HG03439 (cell line): ENCODE measurements at regions not wholly inside any gene's neighbourhood (a gene's known extent, or its start where the extent isn't known, plus 50 kb on each side); places are given as distances from the start of the nearest gene placed in this dataset.

ENCODE experiments used
- ATAC-seq: cut with Tn5 transposase; IDR thresholded peaks from one replicate; pipeline ENCODE4 v1.9.1; 2021; ENCODE audit warnings: mild to moderate bottlenecking, moderate library complexity; ENCODE audit not compliant: unreplicated experiment

- ATAC-seq: no peak
Measured at GRCh38 chr5:74174366-74174765, 466.2 kb downstream of the ENC1 start.

GRCh38 chr5:74173665-74174064, 466.9 kb downstream of the ENC1 start:
- no peak for ATAC-seq

- no peak for ATAC-seq
Measured at GRCh38 chr5:74173241-74173640, 467.3 kb downstream of the ENC1 start.

GRCh38 chr5:74169701-74170100, 470.8 kb downstream of the ENC1 start:
- ATAC-seq: no peak

GRCh38 chr5:74167930-74168315, 472.6 kb downstream of the ENC1 start:
- ATAC-seq: no peak

GRCh38 chr5:74167206-74167929, 473.2 kb downstream of the ENC1 start:
- ATAC-seq: no peak

- ATAC-seq: no peak
Measured at GRCh38 chr5:74166064-74166463, 474.5 kb downstream of the ENC1 start.

- ATAC-seq: no peak
Measured at GRCh38 chr5:74164725-74165235, 475.7 kb downstream of the ENC1 start.

GRCh38 chr5:74162524-74162923, 478.0 kb downstream of the ENC1 start:
- ATAC-seq: no peak

GRCh38 chr5:74161170-74161569, 479.4 kb downstream of the ENC1 start:
- no peak for ATAC-seq

- ATAC-seq: no peak
Measured at GRCh38 chr5:74156728-74157383, 483.7 kb downstream of the ENC1 start.

GRCh38 chr5:74155501-74155900, 485.0 kb downstream of the ENC1 start:
- ATAC-seq: no peak

GRCh38 chr5:74154526-74154925, 486.0 kb downstream of the ENC1 start:
- no peak for ATAC-seq

GRCh38 chr5:74153255-74153790, 487.2 kb downstream of the ENC1 start:
- ATAC-seq: no peak

GRCh38 chr5:74152625-74153254, 487.8 kb downstream of the ENC1 start:
- no peak for ATAC-seq

GRCh38 chr5:74152136-74152535, 488.4 kb downstream of the ENC1 start:
- no peak for ATAC-seq

GRCh38 chr5:74149395-74149794, 491.1 kb downstream of the ENC1 start:
- ATAC-seq: no peak

GRCh38 chr5:74148321-74148720, 492.2 kb downstream of the ENC1 start:
- no peak for ATAC-seq

GRCh38 chr5:74146796-74147195, 493.7 kb downstream of the ENC1 start:
- no peak for ATAC-seq

GRCh38 chr5:74145951-74146350, 494.6 kb downstream of the ENC1 start:
- no peak for ATAC-seq

- ATAC-seq: no peak
Measured at GRCh38 chr5:74143721-74144330, 496.7 kb downstream of the ENC1 start.
